ENCODE measurements at regions not wholly inside any gene's neighbourhood (a gene's known extent, or its start where the extent isn't known, plus 50 kb on each side); places are given as distances from the start of the nearest gene placed in this dataset.

DNA sequence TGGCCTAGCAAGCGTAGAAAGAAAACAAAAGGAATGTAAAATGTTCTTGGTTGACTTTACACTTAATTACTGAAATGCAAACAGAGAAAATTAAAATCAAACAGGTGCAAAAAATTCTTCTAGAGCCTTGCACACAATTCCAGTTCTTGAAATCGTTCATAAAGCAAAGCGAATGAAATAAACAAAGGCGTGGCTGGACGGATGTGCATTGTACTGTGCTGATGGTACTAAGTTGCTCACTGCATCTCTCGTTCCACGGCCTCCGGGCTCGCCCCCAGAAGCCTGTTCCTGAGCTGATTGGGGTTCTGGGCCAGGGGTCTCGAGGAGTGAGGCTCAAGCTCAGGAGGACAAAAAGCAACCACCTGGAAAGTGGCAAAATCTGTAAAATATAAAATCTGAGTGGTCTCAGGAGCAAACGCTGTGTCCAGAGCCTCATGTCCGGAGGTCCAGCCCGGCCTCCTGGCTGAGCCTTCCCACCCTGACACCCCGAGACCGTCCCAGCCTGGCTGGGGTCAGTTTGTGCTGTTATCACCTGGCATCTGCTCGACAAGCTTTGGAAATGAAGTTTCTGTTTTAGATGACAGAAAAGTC is 71.3 kb downstream of the TTLL2 start:
- no peak for ATAC-seq
- TF ChIP-seq GLIS3 (CRISPR knock-in tag; IDR thresholded peaks at IDR 0.05) (no peak), ZNF70 (CRISPR knock-in tag; IDR thresholded peaks at IDR 0.05) (no peak), ZNF8 (CRISPR knock-in tag; IDR thresholded peaks at IDR 0.05) (no peak), ZFP30 (CRISPR knock-in tag; IDR thresholded peaks at IDR 0.05) (no peak), PPARA (CRISPR knock-in tag; IDR thresholded peaks at IDR 0.05; ENCODE audit: borderline replicate concordance) (no peak), SNAI2 (CRISPR knock-in tag; IDR thresholded peaks at IDR 0.05) (no peak), ZFP3 (CRISPR knock-in tag; IDR thresholded peaks at IDR 0.05) (no peak), OSR1 (CRISPR knock-in tag; IDR thresholded peaks at IDR 0.05) (no peak), ISL1 (CRISPR knock-in tag; IDR thresholded peaks at IDR 0.05) (no peak), ZNF565 (CRISPR knock-in tag; conservative IDR thresholded peaks at IDR 0.05; ENCODE audit: low read depth) (no peak), TOX (CRISPR knock-in tag; IDR thresholded peaks at IDR 0.05; ENCODE audit: borderline replicate concordance) (no peak)
- TF ChIP-seq, protein P1, sequence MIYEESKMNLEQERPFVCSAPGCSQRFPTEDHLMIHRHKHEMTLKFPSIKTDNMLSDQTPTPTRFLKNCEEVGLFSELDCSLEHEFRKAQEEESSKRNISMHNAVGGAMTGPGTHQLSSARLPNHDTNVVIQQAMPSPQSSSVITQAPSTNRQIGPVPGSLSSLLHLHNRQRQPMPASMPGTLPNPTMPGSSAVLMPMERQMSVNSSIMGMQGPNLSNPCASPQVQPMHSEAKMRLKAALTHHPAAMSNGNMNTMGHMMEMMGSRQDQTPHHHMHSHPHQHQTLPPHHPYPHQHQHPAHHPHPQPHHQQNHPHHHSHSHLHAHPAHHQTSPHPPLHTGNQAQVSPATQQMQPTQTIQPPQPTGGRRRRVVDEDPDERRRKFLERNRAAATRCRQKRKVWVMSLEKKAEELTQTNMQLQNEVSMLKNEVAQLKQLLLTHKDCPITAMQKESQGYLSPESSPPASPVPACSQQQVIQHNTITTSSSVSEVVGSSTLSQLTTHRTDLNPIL (CRISPR knock-in tag; IDR thresholded peaks at IDR 0.05; ENCODE audit: low read depth): no peak
- TF ChIP-seq, protein P2, sequence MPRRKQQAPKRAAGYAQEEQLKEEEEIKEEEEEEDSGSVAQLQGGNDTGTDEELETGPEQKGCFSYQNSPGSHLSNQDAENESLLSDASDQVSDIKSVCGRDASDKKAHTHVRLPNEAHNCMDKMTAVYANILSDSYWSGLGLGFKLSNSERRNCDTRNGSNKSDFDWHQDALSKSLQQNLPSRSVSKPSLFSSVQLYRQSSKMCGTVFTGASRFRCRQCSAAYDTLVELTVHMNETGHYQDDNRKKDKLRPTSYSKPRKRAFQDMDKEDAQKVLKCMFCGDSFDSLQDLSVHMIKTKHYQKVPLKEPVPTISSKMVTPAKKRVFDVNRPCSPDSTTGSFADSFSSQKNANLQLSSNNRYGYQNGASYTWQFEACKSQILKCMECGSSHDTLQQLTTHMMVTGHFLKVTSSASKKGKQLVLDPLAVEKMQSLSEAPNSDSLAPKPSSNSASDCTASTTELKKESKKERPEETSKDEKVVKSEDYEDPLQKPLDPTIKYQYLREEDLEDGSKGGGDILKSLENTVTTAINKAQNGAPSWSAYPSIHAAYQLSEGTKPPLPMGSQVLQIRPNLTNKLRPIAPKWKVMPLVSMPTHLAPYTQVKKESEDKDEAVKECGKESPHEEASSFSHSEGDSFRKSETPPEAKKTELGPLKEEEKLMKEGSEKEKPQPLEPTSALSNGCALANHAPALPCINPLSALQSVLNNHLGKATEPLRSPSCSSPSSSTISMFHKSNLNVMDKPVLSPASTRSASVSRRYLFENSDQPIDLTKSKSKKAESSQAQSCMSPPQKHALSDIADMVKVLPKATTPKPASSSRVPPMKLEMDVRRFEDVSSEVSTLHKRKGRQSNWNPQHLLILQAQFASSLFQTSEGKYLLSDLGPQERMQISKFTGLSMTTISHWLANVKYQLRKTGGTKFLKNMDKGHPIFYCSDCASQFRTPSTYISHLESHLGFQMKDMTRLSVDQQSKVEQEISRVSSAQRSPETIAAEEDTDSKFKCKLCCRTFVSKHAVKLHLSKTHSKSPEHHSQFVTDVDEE (CRISPR knock-in tag; IDR thresholded peaks at IDR 0.05): no peak
- TF ChIP-seq, protein P3, sequence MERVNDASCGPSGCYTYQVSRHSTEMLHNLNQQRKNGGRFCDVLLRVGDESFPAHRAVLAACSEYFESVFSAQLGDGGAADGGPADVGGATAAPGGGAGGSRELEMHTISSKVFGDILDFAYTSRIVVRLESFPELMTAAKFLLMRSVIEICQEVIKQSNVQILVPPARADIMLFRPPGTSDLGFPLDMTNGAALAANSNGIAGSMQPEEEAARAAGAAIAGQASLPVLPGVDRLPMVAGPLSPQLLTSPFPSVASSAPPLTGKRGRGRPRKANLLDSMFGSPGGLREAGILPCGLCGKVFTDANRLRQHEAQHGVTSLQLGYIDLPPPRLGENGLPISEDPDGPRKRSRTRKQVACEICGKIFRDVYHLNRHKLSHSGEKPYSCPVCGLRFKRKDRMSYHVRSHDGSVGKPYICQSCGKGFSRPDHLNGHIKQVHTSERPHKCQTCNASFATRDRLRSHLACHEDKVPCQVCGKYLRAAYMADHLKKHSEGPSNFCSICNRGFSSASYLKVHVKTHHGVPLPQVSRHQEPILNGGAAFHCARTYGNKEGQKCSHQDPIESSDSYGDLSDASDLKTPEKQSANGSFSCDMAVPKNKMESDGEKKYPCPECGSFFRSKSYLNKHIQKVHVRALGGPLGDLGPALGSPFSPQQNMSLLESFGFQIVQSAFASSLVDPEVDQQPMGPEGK (CRISPR knock-in tag; IDR thresholded peaks at IDR 0.05; ENCODE audit: borderline replicate concordance): no peak

DNA sequence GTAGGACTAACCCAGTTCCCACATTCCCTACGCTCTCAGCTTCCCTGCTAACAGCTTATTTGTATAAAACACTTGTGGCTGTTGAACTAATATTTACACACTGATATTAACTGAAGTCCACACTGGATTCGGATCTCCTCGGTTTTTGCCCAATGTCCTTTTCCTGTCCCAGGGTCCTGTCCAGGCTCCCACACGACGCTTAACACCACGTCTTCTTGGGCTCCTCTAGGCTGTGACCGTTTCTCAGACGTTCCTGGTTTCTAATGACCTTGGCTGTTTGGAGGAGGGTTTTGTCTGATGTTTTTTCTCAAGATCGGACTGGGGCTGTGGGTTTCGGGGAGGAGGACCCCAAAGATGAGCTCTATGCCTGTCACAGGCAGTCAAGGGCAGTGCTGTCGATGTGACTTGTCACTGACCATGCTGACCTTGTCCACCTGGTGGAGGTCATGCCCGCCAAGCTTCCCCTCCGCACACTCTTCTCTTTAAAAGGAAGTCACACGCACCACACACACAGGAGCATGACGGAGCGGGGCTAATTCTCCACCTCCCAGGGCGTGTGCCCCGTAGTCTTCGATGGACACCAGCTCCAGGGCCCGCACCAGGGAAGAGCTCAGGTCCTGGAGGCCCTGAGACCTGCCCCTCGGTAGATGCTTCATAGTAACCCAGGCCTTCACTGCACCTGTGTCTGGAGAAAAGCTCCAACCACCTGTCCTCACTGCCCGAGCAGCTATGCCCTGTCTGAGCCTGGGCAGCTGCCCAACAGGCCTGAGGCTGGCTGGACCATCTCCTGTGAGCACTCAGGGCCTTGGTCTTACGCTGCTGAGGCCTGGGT is 72.0 kb downstream of the TTLL2 start:
- TF ChIP-seq ZFP3 (CRISPR knock-in tag; IDR thresholded peaks at IDR 0.05): no peak
- no peak for TF ChIP-seq OSR1 (CRISPR knock-in tag; IDR thresholded peaks at IDR 0.05)
- no peak for TF ChIP-seq ZNF565 (CRISPR knock-in tag; conservative IDR thresholded peaks at IDR 0.05; ENCODE audit: low read depth)
- no peak for TF ChIP-seq RARB (CRISPR knock-in tag; IDR thresholded peaks at IDR 0.05)
- TF ChIP-seq ESRRG (CRISPR knock-in tag; IDR thresholded peaks at IDR 0.05): no peak
- TF ChIP-seq TCF4 (CRISPR knock-in tag; IDR thresholded peaks at IDR 0.05; ENCODE audit: borderline replicate concordance): no peak
- TF ChIP-seq SNAI2 (CRISPR knock-in tag; IDR thresholded peaks at IDR 0.05): no peak
- TF ChIP-seq ZNF70 (CRISPR knock-in tag; IDR thresholded peaks at IDR 0.05): no peak
- no peak for TF ChIP-seq TOX (CRISPR knock-in tag; IDR thresholded peaks at IDR 0.05; ENCODE audit: borderline replicate concordance)
- no peak for TF ChIP-seq ZNF8 (CRISPR knock-in tag; IDR thresholded peaks at IDR 0.05)
- TF ChIP-seq, protein P4, sequence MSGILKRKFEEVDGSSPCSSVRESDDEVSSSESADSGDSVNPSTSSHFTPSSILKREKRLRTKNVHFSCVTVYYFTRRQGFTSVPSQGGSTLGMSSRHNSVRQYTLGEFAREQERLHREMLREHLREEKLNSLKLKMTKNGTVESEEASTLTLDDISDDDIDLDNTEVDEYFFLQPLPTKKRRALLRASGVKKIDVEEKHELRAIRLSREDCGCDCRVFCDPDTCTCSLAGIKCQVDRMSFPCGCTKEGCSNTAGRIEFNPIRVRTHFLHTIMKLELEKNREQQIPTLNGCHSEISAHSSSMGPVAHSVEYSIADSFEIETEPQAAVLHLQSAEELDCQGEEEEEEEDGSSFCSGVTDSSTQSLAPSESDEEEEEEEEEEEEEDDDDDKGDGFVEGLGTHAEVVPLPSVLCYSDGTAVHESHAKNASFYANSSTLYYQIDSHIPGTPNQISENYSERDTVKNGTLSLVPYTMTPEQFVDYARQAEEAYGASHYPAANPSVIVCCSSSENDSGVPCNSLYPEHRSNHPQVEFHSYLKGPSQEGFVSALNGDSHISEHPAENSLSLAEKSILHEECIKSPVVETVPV (CRISPR knock-in tag; IDR thresholded peaks at IDR 0.05): no peak
- no peak for TF ChIP-seq ZFP30 (CRISPR knock-in tag; IDR thresholded peaks at IDR 0.05)
- TF ChIP-seq BACH2 (CRISPR knock-in tag; IDR thresholded peaks at IDR 0.05; ENCODE audit: borderline replicate concordance): no peak
- TF ChIP-seq, protein P2 (CRISPR knock-in tag; IDR thresholded peaks at IDR 0.05): no peak
- TF ChIP-seq, protein P5, sequence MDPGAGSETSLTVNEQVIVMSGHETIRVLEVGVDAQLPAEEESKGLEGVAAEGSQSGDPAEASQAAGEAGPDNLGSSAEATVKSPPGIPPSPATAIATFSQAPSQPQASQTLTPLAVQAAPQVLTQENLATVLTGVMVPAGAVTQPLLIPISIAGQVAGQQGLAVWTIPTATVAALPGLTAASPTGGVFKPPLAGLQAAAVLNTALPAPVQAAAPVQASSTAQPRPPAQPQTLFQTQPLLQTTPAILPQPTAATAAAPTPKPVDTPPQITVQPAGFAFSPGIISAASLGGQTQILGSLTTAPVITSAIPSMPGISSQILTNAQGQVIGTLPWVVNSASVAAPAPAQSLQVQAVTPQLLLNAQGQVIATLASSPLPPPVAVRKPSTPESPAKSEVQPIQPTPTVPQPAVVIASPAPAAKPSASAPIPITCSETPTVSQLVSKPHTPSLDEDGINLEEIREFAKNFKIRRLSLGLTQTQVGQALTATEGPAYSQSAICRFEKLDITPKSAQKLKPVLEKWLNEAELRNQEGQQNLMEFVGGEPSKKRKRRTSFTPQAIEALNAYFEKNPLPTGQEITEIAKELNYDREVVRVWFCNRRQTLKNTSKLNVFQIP (CRISPR knock-in tag; IDR thresholded peaks at IDR 0.05; ENCODE audit: borderline replicate concordance, low read depth): no peak
- TF ChIP-seq PPARA (CRISPR knock-in tag; IDR thresholded peaks at IDR 0.05; ENCODE audit: borderline replicate concordance): no peak
- TF ChIP-seq GLIS3 (CRISPR knock-in tag; IDR thresholded peaks at IDR 0.05): no peak
- no peak for ATAC-seq

All from SK-N-SH treated with all-trans-retinoic acid at 6 μM for 48 hours (cell line).